SK-N-SH (cell line): ENCODE measurements at regions not wholly inside any gene's neighbourhood (a gene's known extent, or its start where the extent isn't known, plus 50 kb on each side); places are given as distances from the start of the nearest gene placed in this dataset.

ENCODE experiments used
- CTCF ChIA-PET: fragments of 300-600, 350-600 bp; formaldehyde crosslinking; extraction: SDS; loops from one replicate; lab custom pipeline; 2021; lab: Yijun Ruan, JAX
- POLR2A ChIA-PET: fragments of 350-600 bp; sonication (Branson Sonifier 250); formaldehyde crosslinking; extraction: SDS; loops from one replicate; lab custom pipeline; 2020; ENCODE audit warnings: antibody characterized with exemption, inconsistent platforms; lab: Yijun Ruan, JAX
- DNase-seq: peaks from one replicate; pipeline ENCODE4 v3.0.0; 2012
- H2AFZ ChIP-seq: fragments of 200-600 bp; sonication (generic); 2 replicates; pipeline ENCODE4 v1.8.1; 2016; ENCODE audit warnings: antibody characterized with exemption, mild to moderate bottlenecking, low read depth
- H3F3A ChIP-seq: fragments of 200-600 bp; sonication (generic); replicated peaks from 2 replicates; pipeline ENCODE3; 2016; ENCODE audit warnings: antibody characterized with exemption, mild to moderate bottlenecking; ENCODE audit not compliant: insufficient read depth
- H3K27ac ChIP-seq, 2 experiments: fragments of 200-500 bp in 1 of 2; fragments of 200-600 bp in 1 of 2; sonication (Bioruptor generic) in 1 of 2; sonication (generic), shearing (Covaris generic) in 1 of 2; 2 replicates each; pipeline versions ENCODE4 v1.5.1 to v1.6.1; 2014 to 2016; ENCODE audit warnings: low read depth in 2 of 2, inconsistent platforms in 1 of 2, low read length in 1 of 2, mild to moderate bottlenecking in 1 of 2, mixed read lengths in 1 of 2
- H3K27me3 ChIP-seq: fragments of 200-600 bp; sonication (generic), shearing (Covaris generic); 2 replicates; pipeline ENCODE4 v1.6.1; 2016; ENCODE audit warnings: mixed run types; ENCODE audit not compliant: insufficient read depth
- H3K36me3 ChIP-seq, 2 experiments: fragments of 200-500 bp in 1 of 2; fragments of 200-600 bp in 1 of 2; sonication (Bioruptor generic) in 1 of 2; sonication (generic) in 1 of 2; replicated peaks in 1 of 2; 2 replicates each; pipeline versions ENCODE3 to v1.5.1; 2014 to 2016; ENCODE audit warnings: low read length in 1 of 2, mild to moderate bottlenecking in 1 of 2; ENCODE audit not compliant: insufficient read depth in 2 of 2, control insufficient read depth in 1 of 2
- H3K4me1 ChIP-seq, 2 experiments: fragments of 200-500 bp in 1 of 2; fragments of 200-600 bp in 1 of 2; sonication (Bioruptor generic) in 1 of 2; sonication (generic), shearing (Covaris generic) in 1 of 2; 2 replicates each; pipeline versions ENCODE4 v1.5.1 to v1.6.1; 2014 to 2016; ENCODE audit warnings: low read depth in 1 of 2, low read length in 1 of 2, mixed run types in 1 of 2; ENCODE audit not compliant: insufficient read depth in 2 of 2, control insufficient read depth in 1 of 2
- H3K4me2 ChIP-seq: fragments of 200-600 bp; sonication (generic), shearing (Covaris generic); 2 replicates; pipeline ENCODE4 v1.6.1; 2017; ENCODE audit warnings: mixed run types
- H3K4me3 ChIP-seq, 2 experiments: fragments of 200-500 bp in 1 of 2; fragments of 200-600 bp in 1 of 2; sonication (Bioruptor generic) in 1 of 2; sonication (generic), shearing (Covaris generic) in 1 of 2; 2 replicates each; pipeline versions ENCODE4 v1.5.1 to v1.8.1; 2014 to 2016; ENCODE audit warnings: low read depth in 2 of 2, inconsistent platforms in 1 of 2, low read length in 1 of 2, mild to moderate bottlenecking in 1 of 2, mixed read lengths in 1 of 2, moderate library complexity in 1 of 2
- H3K79me2 ChIP-seq: fragments of 200-600 bp; sonication (generic); 2 replicates; pipeline ENCODE4 v1.8.1; 2017; ENCODE audit warnings: mild to moderate bottlenecking; ENCODE audit not compliant: insufficient read depth
- H3K9ac ChIP-seq: fragments of 200-600 bp; sonication (generic); 2 replicates; pipeline ENCODE4 v1.6.1; 2017; ENCODE audit warnings: mixed run types
- H3K9me2 ChIP-seq: fragments of 200-600 bp; sonication (generic); 2 replicates; pipeline ENCODE4 v1.6.1; 2017; ENCODE audit warnings: mixed run types
- H3K9me3 ChIP-seq: fragments of 200-600 bp; sonication (generic); 2 replicates; pipeline ENCODE4 v1.6.1; 2017; ENCODE audit warnings: mixed run types, mild to moderate bottlenecking, moderate library complexity
- H4K20me1 ChIP-seq: fragments of 200-600 bp; sonication (generic); 2 replicates; pipeline ENCODE4 v1.6.1; 2017; ENCODE audit warnings: mild to moderate bottlenecking, mixed run types; ENCODE audit not compliant: insufficient read depth
- EP300 ChIP-seq, 2 experiments: IDR thresholded peaks; 2 replicates each; pipeline versions ENCODE4 v1.4.0 to v1.6.1; 2012; ENCODE audit warnings: borderline replicate concordance in 1 of 2, low read depth in 1 of 2, low read length in 1 of 2
- FOXM1 ChIP-seq: IDR thresholded peaks from 2 replicates; pipeline ENCODE4 v1.4.0; 2012; ENCODE audit warnings: low read depth, mild to moderate bottlenecking
- GABPA ChIP-seq: IDR thresholded peaks from 2 replicates; pipeline ENCODE4 v1.4.0; 2012; ENCODE audit warnings: low read depth, mild to moderate bottlenecking
- MXI1 ChIP-seq: IDR thresholded peaks from 2 replicates; pipeline ENCODE4 v1.6.1; 2012; ENCODE audit warnings: mild to moderate bottlenecking, low read depth, low read length, improper control_type of control experiment
- NRF1 ChIP-seq: IDR thresholded peaks from 2 replicates; pipeline ENCODE4 v1.6.1; 2012; ENCODE audit warnings: low read depth, mild to moderate bottlenecking, low read length
- RAD21 ChIP-seq: IDR thresholded peaks from 2 replicates; pipeline ENCODE4 v1.6.1; 2012; ENCODE audit warnings: mild to moderate bottlenecking, low read length
- RXRA ChIP-seq: IDR thresholded peaks from 2 replicates; pipeline ENCODE4 v1.4.0; 2012; ENCODE audit warnings: low read depth, mild to moderate bottlenecking, borderline replicate concordance
- TAF1 ChIP-seq: IDR thresholded peaks from 2 replicates; pipeline ENCODE4 v1.6.1; 2012; ENCODE audit warnings: low read depth, mild to moderate bottlenecking, low read length, moderate library complexity, borderline replicate concordance
- TEAD4 ChIP-seq: IDR thresholded peaks from 2 replicates; pipeline ENCODE4 v1.4.0; 2012; ENCODE audit warnings: mild to moderate bottlenecking, borderline replicate concordance; ENCODE audit not compliant: insufficient read depth
- YY1 ChIP-seq: IDR thresholded peaks from 2 replicates; pipeline ENCODE4 v1.4.0; 2012; ENCODE audit warnings: low read depth, mild to moderate bottlenecking
- WGBS: methylation state at CpG from one replicate; pipeline ENCODE4 v1.1.6; 2017; ENCODE audit warnings: low lambda C conversion rate; 5-methylcytosine and 5-hydroxymethylcytosine counted together
- TF ChIP-seq, protein P1 (sequence below): fragments of 200-600 bp; sonication (generic); IDR thresholded peaks from 2 replicates; pipeline ENCODE4 v1.6.1; 2017; ENCODE audit warnings: antibody characterized with exemption, mild to moderate bottlenecking, moderate library complexity
- TF ChIP-seq, protein P2 (sequence below): IDR thresholded peaks from 2 replicates; pipeline ENCODE4 v1.4.0; 2012; ENCODE audit warnings: low read depth, borderline replicate concordance
- TF ChIP-seq, protein P3 (sequence below): IDR thresholded peaks from 2 replicates; pipeline ENCODE4 v1.4.0; 2012; ENCODE audit warnings: low read depth, borderline replicate concordance
- TF ChIP-seq, protein P4 (sequence below): fragments of 150-350 bp; IDR thresholded peaks from 2 replicates; pipeline ENCODE4 v1.6.1; 2017; ENCODE audit warnings: antibody characterized with exemption, low read length, low read depth, borderline replicate concordance
- TF ChIP-seq, protein P5 (sequence below): IDR thresholded peaks from 2 replicates; pipeline ENCODE4 v1.4.0; 2012; ENCODE audit warnings: low read depth

DNA sequence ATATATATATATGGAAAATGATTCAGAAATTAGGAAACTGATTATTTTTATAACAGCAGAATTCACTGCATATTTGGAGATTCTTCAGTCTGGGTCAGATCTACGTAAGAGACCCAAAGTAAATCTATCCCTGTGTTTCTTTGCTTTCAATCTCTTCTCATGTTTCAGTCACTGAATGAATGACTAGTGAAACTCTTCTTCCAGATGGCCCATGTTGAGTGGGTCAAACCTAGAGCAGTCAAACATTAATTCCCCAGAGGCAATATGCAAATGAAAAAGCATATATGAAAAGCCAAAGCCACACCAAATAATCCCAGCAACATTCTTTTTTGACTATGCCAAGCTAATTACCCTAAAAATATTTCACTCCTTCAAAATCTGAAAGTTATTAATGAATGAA, 317.3 kb downstream of the RBM43 start (continued):
- TF ChIP-seq, protein P1, sequence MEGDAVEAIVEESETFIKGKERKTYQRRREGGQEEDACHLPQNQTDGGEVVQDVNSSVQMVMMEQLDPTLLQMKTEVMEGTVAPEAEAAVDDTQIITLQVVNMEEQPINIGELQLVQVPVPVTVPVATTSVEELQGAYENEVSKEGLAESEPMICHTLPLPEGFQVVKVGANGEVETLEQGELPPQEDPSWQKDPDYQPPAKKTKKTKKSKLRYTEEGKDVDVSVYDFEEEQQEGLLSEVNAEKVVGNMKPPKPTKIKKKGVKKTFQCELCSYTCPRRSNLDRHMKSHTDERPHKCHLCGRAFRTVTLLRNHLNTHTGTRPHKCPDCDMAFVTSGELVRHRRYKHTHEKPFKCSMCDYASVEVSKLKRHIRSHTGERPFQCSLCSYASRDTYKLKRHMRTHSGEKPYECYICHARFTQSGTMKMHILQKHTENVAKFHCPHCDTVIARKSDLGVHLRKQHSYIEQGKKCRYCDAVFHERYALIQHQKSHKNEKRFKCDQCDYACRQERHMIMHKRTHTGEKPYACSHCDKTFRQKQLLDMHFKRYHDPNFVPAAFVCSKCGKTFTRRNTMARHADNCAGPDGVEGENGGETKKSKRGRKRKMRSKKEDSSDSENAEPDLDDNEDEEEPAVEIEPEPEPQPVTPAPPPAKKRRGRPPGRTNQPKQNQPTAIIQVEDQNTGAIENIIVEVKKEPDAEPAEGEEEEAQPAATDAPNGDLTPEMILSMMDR: no peak
- no peak for TF ChIP-seq MXI1
- TF ChIP-seq, protein P2, sequence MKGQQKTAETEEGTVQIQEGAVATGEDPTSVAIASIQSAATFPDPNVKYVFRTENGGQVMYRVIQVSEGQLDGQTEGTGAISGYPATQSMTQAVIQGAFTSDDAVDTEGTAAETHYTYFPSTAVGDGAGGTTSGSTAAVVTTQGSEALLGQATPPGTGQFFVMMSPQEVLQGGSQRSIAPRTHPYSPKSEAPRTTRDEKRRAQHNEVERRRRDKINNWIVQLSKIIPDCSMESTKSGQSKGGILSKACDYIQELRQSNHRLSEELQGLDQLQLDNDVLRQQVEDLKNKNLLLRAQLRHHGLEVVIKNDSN: no peak
- TF ChIP-seq EP300 (IDR thresholded peaks at IDR 0.05; ENCODE audit: borderline replicate concordance in 1 of 2, low read depth in 1 of 2, low read length in 1 of 2): no peak
- TF ChIP-seq NRF1: no peak
- no peak for TF ChIP-seq FOXM1
- TF ChIP-seq RAD21: no peak
- TF ChIP-seq GABPA: no peak
- TF ChIP-seq RXRA: no peak
- TF ChIP-seq TAF1: no peak
- TF ChIP-seq, all 33 proteins: peak for 0

DNA sequence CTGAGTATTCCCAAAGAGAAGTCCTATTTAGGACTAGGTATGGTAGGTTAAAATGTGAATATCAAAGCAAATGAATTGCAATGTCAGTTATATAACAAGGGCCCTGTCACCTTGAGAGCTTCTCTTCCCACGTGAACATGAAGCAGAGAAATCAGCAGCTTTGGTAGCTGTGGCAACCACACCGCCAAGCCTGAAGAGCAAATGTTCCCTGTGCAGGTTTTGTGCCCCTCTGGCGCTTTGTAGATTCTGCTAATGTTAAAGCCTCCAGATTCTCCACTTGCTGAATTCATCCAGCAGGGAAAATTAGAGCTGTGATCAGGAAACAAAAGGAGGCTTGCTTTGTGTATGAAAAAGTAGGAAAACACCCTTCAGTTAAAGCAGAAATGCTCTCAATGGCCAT, 322.6 kb downstream of the RBM43 start:
- Histone ChIP-seq H3K4me2 (no peak overlapping the region), H3K4me1 (no peaks in the 10 kb centered on the region; a peak in 1 of 4 replicates), H3K9ac (no peak overlapping the region), H3K27ac (no peak overlapping the region; a peak in 1 of 4 replicates), H3K9me2 (no peaks in the 10 kb centered on the region), H4K20me1 (no peaks in the 10 kb centered on the region), H3K4me3 (no peak overlapping the region), H2AFZ (no peak overlapping the region), H3K79me2 (no peaks in the 10 kb centered on the region), H3F3A (no peaks in the 10 kb centered on the region), H3K36me3 (no peaks in the 10 kb centered on the region), H3K9me3 (no peaks in the 10 kb centered on the region)
- ChIA-PET CTCF (no interaction called here), POLR2A (no interaction called here)
- DNase-seq: no peak
- 88% methylated on average over 3 of the region's 3 CpGs for WGBS
- no peak for TF ChIP-seq YY1
- TF ChIP-seq, protein P3, sequence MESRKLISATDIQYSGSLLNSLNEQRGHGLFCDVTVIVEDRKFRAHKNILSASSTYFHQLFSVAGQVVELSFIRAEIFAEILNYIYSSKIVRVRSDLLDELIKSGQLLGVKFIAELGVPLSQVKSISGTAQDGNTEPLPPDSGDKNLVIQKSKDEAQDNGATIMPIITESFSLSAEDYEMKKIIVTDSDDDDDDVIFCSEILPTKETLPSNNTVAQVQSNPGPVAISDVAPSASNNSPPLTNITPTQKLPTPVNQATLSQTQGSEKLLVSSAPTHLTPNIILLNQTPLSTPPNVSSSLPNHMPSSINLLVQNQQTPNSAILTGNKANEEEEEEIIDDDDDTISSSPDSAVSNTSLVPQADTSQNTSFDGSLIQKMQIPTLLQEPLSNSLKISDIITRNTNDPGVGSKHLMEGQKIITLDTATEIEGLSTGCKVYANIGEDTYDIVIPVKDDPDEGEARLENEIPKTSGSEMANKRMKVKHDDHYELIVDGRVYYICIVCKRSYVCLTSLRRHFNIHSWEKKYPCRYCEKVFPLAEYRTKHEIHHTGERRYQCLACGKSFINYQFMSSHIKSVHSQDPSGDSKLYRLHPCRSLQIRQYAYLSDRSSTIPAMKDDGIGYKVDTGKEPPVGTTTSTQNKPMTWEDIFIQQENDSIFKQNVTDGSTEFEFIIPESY: no peak
- no peak for TF ChIP-seq RXRA
- TF ChIP-seq, protein P4, sequence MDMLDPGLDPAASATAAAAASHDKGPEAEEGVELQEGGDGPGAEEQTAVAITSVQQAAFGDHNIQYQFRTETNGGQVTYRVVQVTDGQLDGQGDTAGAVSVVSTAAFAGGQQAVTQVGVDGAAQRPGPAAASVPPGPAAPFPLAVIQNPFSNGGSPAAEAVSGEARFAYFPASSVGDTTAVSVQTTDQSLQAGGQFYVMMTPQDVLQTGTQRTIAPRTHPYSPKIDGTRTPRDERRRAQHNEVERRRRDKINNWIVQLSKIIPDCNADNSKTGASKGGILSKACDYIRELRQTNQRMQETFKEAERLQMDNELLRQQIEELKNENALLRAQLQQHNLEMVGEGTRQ: no peak
- TF ChIP-seq TEAD4: no peak
- TF ChIP-seq, protein P5, sequence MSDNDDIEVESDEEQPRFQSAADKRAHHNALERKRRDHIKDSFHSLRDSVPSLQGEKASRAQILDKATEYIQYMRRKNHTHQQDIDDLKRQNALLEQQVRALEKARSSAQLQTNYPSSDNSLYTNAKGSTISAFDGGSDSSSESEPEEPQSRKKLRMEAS: no peak
- TF ChIP-seq, all 33 proteins: peak for 0
- no peaks in the 10 kb centered on the region for H3K27me3 ChIP-seq
